K562 (cell line): ENCODE measurements at regions not wholly inside any gene's neighbourhood (a gene's known extent, or its start where the extent isn't known, plus 50 kb on each side); places are given as distances from the start of the nearest gene placed in this dataset.

Experiments used
- ATAC-seq: fragments of 200-7000 bp; cut with Tn5 transposase; 3 replicates; pipeline ENCODE4 v1.9.1; 2020; ENCODE audit warnings: moderate library complexity
- BruUV-seq: library from RNA; stranded (reverse); fragments of 400-500 nt; replicated peaks from 2 replicates; lab custom pipeline; 2021; lab: Mats Ljungman, UMichigan
- CTCF ChIA-PET: fragments of 300-600 bp; formaldehyde crosslinking; extraction: SDS; loops from one replicate; lab custom pipeline; 2021; ENCODE audit warnings: low intra/inter-chr PET ratio; lab: Yijun Ruan, JAX
- POLR2A ChIA-PET: fragments of 300-600, 350-650 bp; sonication (Branson Sonifier 250); formaldehyde crosslinking; extraction: SDS; loops from one replicate; lab custom pipeline; 2021; ENCODE audit warnings: antibody characterized with exemption, inconsistent platforms; lab: Yijun Ruan, JAX
- DNase-seq, 4 experiments: peaks; one replicate each; pipeline versions ENCODE4 v3.0.0 to v3.0.0-alpha.2; 2011 to 2018; ENCODE audit warnings: low spot score in 3 of 4, mixed read lengths in 3 of 4; ENCODE audit errors: extremely low read depth in 1 of 4
- FAIRE-seq: peaks from 2 replicates; lab custom pipeline; 2011; peaks lifted over from hg19 to GRCh38; lab: Jason Lieb, UNC
- H2AFZ ChIP-seq: 2 replicates; pipeline ENCODE4 v1.6.0; 2011; ENCODE audit warnings: low read depth, low read length, control low read depth, inconsistent platforms
- H3K27ac ChIP-seq: fragments of 200-600 bp; 3 replicates; pipeline ENCODE4 v1.8.0; 2011; ENCODE audit warnings: low read depth, mild to moderate bottlenecking, control low read depth, inconsistent platforms, low read length, moderate library complexity, mixed read lengths; ENCODE audit errors: extremely low read depth
- H3K27me3 ChIP-seq, 2 experiments: fragments of 300-600 bp in 1 of 2; 2 replicates in 1 of 2; 3 replicates in 1 of 2; pipeline versions ENCODE4 v1.6.0 to v1.8.0; 2011; ENCODE audit warnings: inconsistent platforms in 2 of 2, low read length in 2 of 2, mild to moderate bottlenecking in 1 of 2, mixed read lengths in 1 of 2, moderate library complexity in 1 of 2; ENCODE audit not compliant: control insufficient read depth in 2 of 2, insufficient read depth in 2 of 2
- H3K36me3 ChIP-seq: fragments of 300-600 bp; 3 replicates; pipeline ENCODE4 v1.8.0; 2011; ENCODE audit warnings: mild to moderate bottlenecking, low read length, inconsistent platforms; ENCODE audit not compliant: control insufficient read depth, insufficient read depth
- H3K4me1 ChIP-seq, 2 experiments: fragments of 200-600 bp in 1 of 2; replicated peaks in 1 of 2; 2 replicates in 1 of 2; 3 replicates in 1 of 2; pipeline versions ENCODE4 v1.5.1 to v1.8.0; 2011; ENCODE audit warnings: inconsistent platforms in 2 of 2, low read length in 2 of 2, mild to moderate bottlenecking in 1 of 2, mixed read lengths in 1 of 2, moderate library complexity in 1 of 2; ENCODE audit not compliant: control insufficient read depth in 2 of 2, insufficient read depth in 2 of 2
- H3K4me2 ChIP-seq: 2 replicates; pipeline ENCODE4 v1.6.1; 2011; ENCODE audit warnings: low read length, control low read depth, inconsistent platforms, mixed read lengths; ENCODE audit not compliant: insufficient read depth
- H3K4me3 ChIP-seq: fragments of 200-600 bp; sonication (generic), shearing (Covaris generic); 2 replicates; pipeline ENCODE4 v1.5.1; 2016; ENCODE audit warnings: control low read depth, inconsistent platforms
- H3K79me2 ChIP-seq: fragments of 200-600 bp; 3 replicates; pipeline ENCODE4 v1.8.0; 2011; ENCODE audit warnings: low read length, inconsistent platforms; ENCODE audit not compliant: control insufficient read depth, insufficient read depth
- H3K9ac ChIP-seq, 2 experiments: 2 replicates each; pipeline versions ENCODE4 v1.6.0 to v1.6.1; 2011; ENCODE audit warnings: low read depth in 2 of 2, low read length in 2 of 2, control low read depth in 1 of 2, inconsistent platforms in 1 of 2, mild to moderate bottlenecking in 1 of 2, mixed read lengths in 1 of 2; ENCODE audit not compliant: insufficient read depth in 1 of 2
- H3K9me1 ChIP-seq: one replicate; pipeline ENCODE4 v1.6.0; 2011; ENCODE audit warnings: inconsistent platforms, mild to moderate bottlenecking, low read length, moderate library complexity; ENCODE audit not compliant: control insufficient read depth, insufficient read depth
- H3K9me3 ChIP-seq: replicated peaks from 2 replicates; pipeline ENCODE4 v1.5.1; 2011; ENCODE audit warnings: low read depth, low read length, inconsistent platforms; ENCODE audit not compliant: control insufficient read depth, insufficient read depth
- H4K20me1 ChIP-seq: replicated peaks from 2 replicates; pipeline ENCODE4 v1.6.1; 2011; ENCODE audit warnings: low read length, inconsistent platforms, mixed read lengths; ENCODE audit not compliant: control insufficient read depth, insufficient read depth
- CBFA2T3 ChIP-seq: fragments of 450-650 bp; IDR thresholded peaks from 2 replicates; pipeline ENCODE4 v1.6.1; 2017
- DPF2 ChIP-seq: fragments of 450-650 bp; IDR thresholded peaks from 2 replicates; pipeline ENCODE4 v1.6.1; 2016
- REST ChIP-seq, 2 experiments: fragments of 450-650 bp; formaldehyde crosslinking in 1 of 2; IDR thresholded peaks; 2 replicates each; pipeline versions ENCODE4 v1.4.0 to v1.6.1; 2014 to 2020; ENCODE audit warnings: mild to moderate bottlenecking in 2 of 2, borderline replicate concordance in 1 of 2, low read depth in 1 of 2
- ZBTB8A ChIP-seq: fragments of 450-650 bp; IDR thresholded peaks from 2 replicates; pipeline ENCODE4 v1.6.1; 2018; ENCODE audit warnings: mild to moderate bottlenecking, moderate library complexity; ENCODE audit not compliant: partially characterized antibody
- ZKSCAN1 ChIP-seq: fragments of 150-350 bp; IDR thresholded peaks from 2 replicates; pipeline ENCODE4 v1.6.1; 2016; ENCODE audit warnings: low read depth, low read length
- ZNF347 ChIP-seq: fragments of 450-650 bp; formaldehyde crosslinking; IDR thresholded peaks from 2 replicates; pipeline ENCODE4 v1.4.0; 2020; ENCODE audit warnings: low read depth, mild to moderate bottlenecking, moderate library complexity
- ZNF41 ChIP-seq: fragments of 250-450 bp; sonication (Bioruptor Pico); conservative IDR thresholded peaks from 2 replicates; pipeline ENCODE4 v1.4.0; 2020; ENCODE audit warnings: mild to moderate bottlenecking
- WGBS: fragments of 100-300 bp; shearing (Covaris generic); methylation state at CpG from one replicate; pipeline ENCODE4 v1.1.6; 2016; ENCODE audit warnings: low coverage, mixed read lengths; ENCODE audit not compliant: insufficient coverage; ENCODE audit errors: missing lambda C conversion rate; 5-methylcytosine and 5-hydroxymethylcytosine counted together
- in situ Hi-C: fragments of 300-500 bp; cut with MboI; formaldehyde crosslinking; loops from 4 replicates; pipeline ENCODE4 v1.15.0; 2018; ENCODE audit warnings: inconsistent platforms, mixed read lengths
- intact Hi-C: fragments of 100-400 bp; cut with micrococcal nuclease; formaldehyde crosslinking; loops from 2 replicates; pipeline ENCODE4 v1.14.2; 2022

GRCh38 chr5:38636626-38637025 is 80.2 kb upstream of the LIFR start:
- no peak for FAIRE-seq
- Histone ChIP-seq H3K79me2 (no peaks in the 10 kb centered on the region), H4K20me1 (no peaks in the 10 kb centered on the region), H3K9ac (no peak overlapping the region), H2AFZ (no peak overlapping the region), H3K27ac (no peak overlapping the region), H3K36me3 (no peaks in the 10 kb centered on the region), H3K4me1 (peaks cover 0 to 3% of the 10 kb centered on the region in 2 experiments; a peak in 1 of 5 replicates), H3K27me3 (peaks cover 3 to 9% of the 10 kb centered on the region in 2 experiments; a peak in 3 of 5 replicates), H3K9me3 (peaks cover 5% of the 10 kb centered on the region), H3K4me2 (no peak overlapping the region), H3K4me3 (no peak overlapping the region), H3K9me1 (no peaks in the 10 kb centered on the region)
- no peak for ATAC-seq
- intact Hi-C loops = no loop called here
- CTCF ChIA-PET = no interaction called here
- 7% methylated on average over 4 of the region's 4 CpGs for WGBS
- in situ Hi-C loops = no loop called here
- TF ChIP-seq ZBTB8A (no peak), ZKSCAN1 (no peak), ZNF41 (CRISPR knock-in tag) (no peak), DPF2 (no peak), CBFA2T3 (no peak), REST (IDR thresholded peaks at IDR 0.05; ENCODE audit: borderline replicate concordance) (no peak), REST (CRISPR knock-in tag; IDR thresholded peaks at IDR 0.05; ENCODE audit: low read depth) (no peak), ZNF347 (CRISPR knock-in tag) (no peak)
- BruUV-seq = no TSS peak
- no peak for DNase-seq
- POLR2A ChIA-PET = no interaction called here
